ENCODE measurements at regions not wholly inside any gene's neighbourhood (a gene's known extent, or its start where the extent isn't known, plus 50 kb on each side); places are given as distances from the start of the nearest gene placed in this dataset.

DNA sequence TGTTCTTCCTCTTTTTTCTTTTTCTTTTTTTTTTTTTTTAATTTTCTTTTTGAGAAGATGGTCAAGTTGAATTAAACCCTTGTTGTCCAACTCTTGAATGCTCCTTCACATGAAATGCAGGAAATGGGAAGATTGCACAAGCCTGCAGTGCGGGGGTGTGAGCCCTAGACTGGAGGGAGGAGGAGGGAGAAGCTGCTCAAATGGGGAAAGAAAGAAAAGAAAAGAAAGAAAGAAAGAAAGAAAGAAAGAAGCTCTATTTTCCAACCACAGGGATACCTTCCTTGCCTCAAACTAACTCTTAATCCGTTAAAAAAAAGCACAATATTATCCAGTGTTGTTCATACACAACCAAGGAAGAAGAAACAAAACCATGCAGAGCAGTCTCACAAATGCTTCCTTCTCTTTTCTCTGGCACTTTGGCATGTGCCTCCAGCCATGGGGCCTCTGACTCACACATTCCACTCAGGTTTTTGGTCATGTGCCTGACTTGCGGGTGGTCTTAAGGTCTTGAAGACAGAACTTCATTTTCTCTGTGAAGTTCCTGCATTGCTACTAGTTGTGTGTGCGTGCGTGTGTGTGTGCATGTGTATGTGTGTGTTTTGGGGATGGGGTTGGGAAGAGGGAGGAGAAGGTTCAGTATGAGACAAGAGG is 276.1 kb downstream of the RPS6KC1 start:
- Histone ChIP-seq H3K27me3 (ENCODE audit: insufficient read depth, low read length) (no peaks in the 10 kb centered on the region), H4K20me1 (ENCODE audit: insufficient read depth, low read length) (no peaks in the 10 kb centered on the region), H3F3A (ENCODE audit: insufficient read depth, low read length) (no peaks in the 10 kb centered on the region), H3K9ac (ENCODE audit: low read length) (no peak overlapping the region), H3K4me1 (ENCODE audit: insufficient read depth, low read length, severe bottlenecking) (no peaks in the 10 kb centered on the region), H3K9me3 (ENCODE audit: low read length) (no peaks in the 10 kb centered on the region), H3K27ac (ENCODE audit: low read depth, low read length, poor library complexity, severe bottlenecking) (no peak overlapping the region), H3K4me2 (ENCODE audit: low read length) (no peak overlapping the region), H3K36me3 (ENCODE audit: insufficient read depth, low read length) (no peaks in the 10 kb centered on the region), H2AFZ (ENCODE audit: low read length) (no peak overlapping the region), H3K4me3 (ENCODE audit: low read depth, low read length, poor library complexity, severe bottlenecking) (no peak overlapping the region), H3K79me2 (ENCODE audit: insufficient read depth, low read length) (no peaks in the 10 kb centered on the region), H3K9me2 (ENCODE audit: low read depth, low read length) (no peaks in the 10 kb centered on the region)
- TF ChIP-seq EZH2 (IDR thresholded peaks at IDR 0.05; ENCODE audit: borderline replicate concordance, low read length) (no peak), CTCF (IDR thresholded peaks at IDR 0.05; ENCODE audit: low read length) (no peak)

- no peaks in the 10 kb centered on the region for H3K36me3 ChIP-seq (ENCODE audit: insufficient read depth, low read length)
- H3K9me3 ChIP-seq (ENCODE audit: low read length) = no peaks in the 10 kb centered on the region
- no peaks in the 10 kb centered on the region for H3F3A ChIP-seq (ENCODE audit: insufficient read depth, low read length)
- no peak overlapping the region for H3K4me2 ChIP-seq (ENCODE audit: low read length)
- H3K9me2 ChIP-seq (ENCODE audit: low read depth, low read length) = no peaks in the 10 kb centered on the region
- H4K20me1 ChIP-seq (ENCODE audit: insufficient read depth, low read length) = no peaks in the 10 kb centered on the region
- no peaks in the 10 kb centered on the region for H3K27me3 ChIP-seq (ENCODE audit: insufficient read depth, low read length)
- no peak overlapping the region for H3K27ac ChIP-seq (ENCODE audit: low read depth, low read length, poor library complexity, severe bottlenecking)
- H3K9ac ChIP-seq (ENCODE audit: low read length) = no peak overlapping the region
- no peaks in the 10 kb centered on the region for H3K79me2 ChIP-seq (ENCODE audit: insufficient read depth, low read length)
- H3K4me3 ChIP-seq (ENCODE audit: low read depth, low read length, poor library complexity, severe bottlenecking) = no peak overlapping the region
- no peak overlapping the region for H2AFZ ChIP-seq (ENCODE audit: low read length)
- TF ChIP-seq CTCF (IDR thresholded peaks at IDR 0.05; ENCODE audit: low read length) (no peak), EZH2 (IDR thresholded peaks at IDR 0.05; ENCODE audit: borderline replicate concordance, low read length) (no peak)
- no peaks in the 10 kb centered on the region for H3K4me1 ChIP-seq (ENCODE audit: insufficient read depth, low read length, severe bottlenecking)
These were observed 278.5 kb downstream of the RPS6KC1 start for GRCh38 chr1:213329406-213330008.

DNA sequence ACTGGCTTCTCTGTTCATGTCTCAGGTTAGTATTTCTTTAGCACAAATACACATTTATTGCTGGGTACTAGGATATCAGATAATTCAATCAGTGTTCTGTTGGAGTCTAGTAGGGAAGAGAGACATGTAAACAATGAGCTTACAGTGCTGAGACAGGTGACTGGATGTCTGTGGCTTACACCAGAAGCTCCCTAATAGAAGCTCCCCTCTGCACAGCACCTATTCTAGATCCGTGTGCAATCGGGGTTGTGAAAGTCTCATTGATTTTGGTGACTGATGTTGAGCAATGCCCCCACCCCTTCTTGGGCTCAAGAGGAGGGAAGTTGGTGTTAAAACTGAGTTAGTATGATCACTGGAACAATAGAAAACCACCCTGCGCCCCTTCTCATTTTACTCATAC is 279.2 kb downstream of the RPS6KC1 start:
- Histone ChIP-seq H2AFZ (ENCODE audit: low read length) (no peak overlapping the region), H3K4me2 (ENCODE audit: low read length) (no peak overlapping the region), H3K9me3 (ENCODE audit: low read length) (no peaks in the 10 kb centered on the region), H3K4me1 (ENCODE audit: insufficient read depth, low read length, severe bottlenecking) (no peaks in the 10 kb centered on the region), H3K79me2 (ENCODE audit: insufficient read depth, low read length) (no peaks in the 10 kb centered on the region), H3F3A (ENCODE audit: insufficient read depth, low read length) (no peaks in the 10 kb centered on the region), H3K27me3 (ENCODE audit: insufficient read depth, low read length) (no peaks in the 10 kb centered on the region), H3K27ac (ENCODE audit: low read depth, low read length, poor library complexity, severe bottlenecking) (no peak overlapping the region), H3K9ac (ENCODE audit: low read length) (no peak overlapping the region), H3K36me3 (ENCODE audit: insufficient read depth, low read length) (no peaks in the 10 kb centered on the region), H3K9me2 (ENCODE audit: low read depth, low read length) (no peaks in the 10 kb centered on the region), H4K20me1 (ENCODE audit: insufficient read depth, low read length) (no peaks in the 10 kb centered on the region), H3K4me3 (ENCODE audit: low read depth, low read length, poor library complexity, severe bottlenecking) (no peak overlapping the region)
- no peak for TF ChIP-seq CTCF (IDR thresholded peaks at IDR 0.05; ENCODE audit: low read length)

Measured in OCI-LY1 (cell line).